ENCODE measurements at regions not wholly inside any gene's neighbourhood (a gene's known extent, or its start where the extent isn't known, plus 50 kb on each side); places are given as distances from the start of the nearest gene placed in this dataset.

- TF ChIP-seq EP300 (IDR thresholded peaks at IDR 0.05; ENCODE audit: low read length) (0 out of 2 replicates have a peak, but pooled peaks have one; percentile 61), ARID1B (IDR thresholded peaks at IDR 0.05) (peak; percentile 81), ZNF639 (CRISPR knock-in tag; conservative IDR thresholded peaks at IDR 0.05 in 1 of 2, IDR thresholded peaks at IDR 0.05 in 1 of 2) (0 out of 4 replicates have a peak, but pooled peaks of 1 of the 2 experiments have one; percentile 35), ARID3A (IDR thresholded peaks at IDR 0.05; ENCODE audit: borderline replicate concordance, low read depth, low read length) (no peak), ZNF699 (CRISPR knock-in tag; IDR thresholded peaks at IDR 0.05; ENCODE audit: insufficient replicate concordance) (no peak), RFX1 (IDR thresholded peaks at IDR 0.05) (no peak), SNRNP70 (optimal IDR thresholded peaks at IDR 0.05; ENCODE audit: low read depth, low read length) (no peak), STAG1 (CRISPR knock-in tag; IDR thresholded peaks at IDR 0.05; ENCODE audit: borderline replicate concordance) (no peak), NFYB (IDR thresholded peaks at IDR 0.05; ENCODE audit: extremely low read depth, insufficient read length) (no peak), EZH2 (IDR thresholded peaks at IDR 0.05; ENCODE audit: borderline replicate concordance, low read depth, low read length) (no peak)
Measured at GRCh38 chr14:100423317-100424010, 100.3 kb downstream of the SLC25A47 start (continued).
